ENCODE measurements at regions not wholly inside any gene's neighbourhood (a gene's known extent, or its start where the extent isn't known, plus 50 kb on each side); places are given as distances from the start of the nearest gene placed in this dataset.

GRCh38 chr4:63790377-63790776 is 618.9 kb downstream of the TECRL start:
- Mint-ChIP-seq H3K4me3 (no peak overlapping the region), H3K27me3 (no peaks in the 10 kb centered on the region), H3K9me3 (peaks cover 3% of the 10 kb centered on the region), H3K27ac (no peak overlapping the region), H3K4me1 (ENCODE audit: low read depth) (no peaks in the 10 kb centered on the region), H3K36me3 (ENCODE audit: low read depth) (no peaks in the 10 kb centered on the region)
- TF ChIP-seq CTCF (IDR thresholded peaks at IDR 0.05): no peak
- CTCF ChIA-PET: no interaction called here
- H3K4me3 ChIP-seq (ENCODE audit: low read length): no peak overlapping the region
- no peak overlapping the region for H3K27ac ChIP-seq (ENCODE audit: low read depth in 1 of 2, low read length in 2 of 2)
- intact Hi-C loops (cut with DNase I, micrococcal nuclease): no loop called here
- no peaks in the 10 kb centered on the region for H3K4me1 ChIP-seq (ENCODE audit: insufficient read depth, low read length)
- H3K27me3 ChIP-seq (ENCODE audit: control insufficient read depth in 1 of 2, insufficient read depth in 2 of 2, low read length in 2 of 2): no peaks in the 10 kb centered on the region
- no peak for ATAC-seq (ENCODE audit: poor library complexity)
- no peaks in the 10 kb centered on the region for H3K36me3 ChIP-seq (ENCODE audit: insufficient read depth, low read length)
- H3K9me3 ChIP-seq (ENCODE audit: control insufficient read depth in 1 of 2, insufficient read depth in 1 of 2, low read length in 2 of 2): no peaks in the 10 kb centered on the region
- POLR2A ChIA-PET: no interaction called here
- no peak for DNase-seq

DNA sequence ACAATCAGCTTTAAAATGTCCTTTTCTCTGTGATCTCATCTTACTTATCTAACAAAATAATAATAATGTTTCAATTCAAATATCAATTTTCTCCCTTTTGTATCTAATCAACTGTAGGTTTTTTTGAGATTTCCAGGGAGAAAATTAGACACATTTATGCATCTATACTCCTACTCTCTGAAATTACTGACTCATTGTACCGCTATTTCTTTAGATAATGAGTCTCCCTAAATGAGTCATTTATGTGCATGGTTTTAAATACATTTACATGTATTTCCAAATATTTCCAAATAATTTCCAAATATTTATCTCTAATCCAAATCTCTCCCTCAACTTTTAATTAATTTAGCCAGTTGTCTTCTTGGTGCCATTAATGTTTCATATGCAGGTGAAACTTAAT is 621.0 kb downstream of the TECRL start:
- H3K27ac ChIP-seq (ENCODE audit: low read depth in 1 of 2, low read length in 2 of 2): no peak overlapping the region
- no peaks in the 10 kb centered on the region for H3K36me3 ChIP-seq (ENCODE audit: insufficient read depth, low read length)
- no peaks in the 10 kb centered on the region for H3K9me3 ChIP-seq (ENCODE audit: control insufficient read depth in 1 of 2, insufficient read depth in 1 of 2, low read length in 2 of 2)
- Mint-ChIP-seq H3K36me3 (ENCODE audit: low read depth) (no peaks in the 10 kb centered on the region), H3K9me3 (peaks cover 3% of the 10 kb centered on the region), H3K27ac (no peak overlapping the region), H3K27me3 (no peaks in the 10 kb centered on the region), H3K4me3 (no peak overlapping the region), H3K4me1 (ENCODE audit: low read depth) (no peaks in the 10 kb centered on the region)
- H3K4me1 ChIP-seq (ENCODE audit: insufficient read depth, low read length): no peaks in the 10 kb centered on the region
- intact Hi-C loops (cut with DNase I, micrococcal nuclease): no loop called here
- POLR2A ChIA-PET: no interaction called here
- ATAC-seq (ENCODE audit: poor library complexity): no peak
- DNase-seq: no peak
- H3K4me3 ChIP-seq (ENCODE audit: low read length): no peak overlapping the region
- H3K27me3 ChIP-seq (ENCODE audit: control insufficient read depth in 1 of 2, insufficient read depth in 2 of 2, low read length in 2 of 2): no peaks in the 10 kb centered on the region
- no peak for TF ChIP-seq CTCF (IDR thresholded peaks at IDR 0.05)
- CTCF ChIA-PET: no interaction called here

- ChIA-PET CTCF (no interaction called here), POLR2A (no interaction called here)
- ATAC-seq (ENCODE audit: poor library complexity) (no peak), DNase-seq (no peak)
- H3K9me3 Mint-ChIP-seq: peaks cover 3% of the 10 kb centered on the region
- no peak for TF ChIP-seq CTCF (IDR thresholded peaks at IDR 0.05)
- no peak overlapping the region for H3K27ac ChIP-seq (ENCODE audit: low read depth in 1 of 2, low read length in 2 of 2)
- H3K27me3 ChIP-seq (ENCODE audit: control insufficient read depth in 1 of 2, insufficient read depth in 2 of 2, low read length in 2 of 2): no peaks in the 10 kb centered on the region
- no peak overlapping the region for H3K4me3 Mint-ChIP-seq
- no peaks in the 10 kb centered on the region for H3K4me1 ChIP-seq (ENCODE audit: insufficient read depth, low read length)
- no peaks in the 10 kb centered on the region for H3K36me3 ChIP-seq (ENCODE audit: insufficient read depth, low read length)
- H3K36me3 Mint-ChIP-seq (ENCODE audit: low read depth): no peaks in the 10 kb centered on the region
- H3K4me1 Mint-ChIP-seq (ENCODE audit: low read depth): no peaks in the 10 kb centered on the region
- H3K27ac Mint-ChIP-seq: no peak overlapping the region
- H3K4me3 ChIP-seq (ENCODE audit: low read length): no peak overlapping the region
- no peaks in the 10 kb centered on the region for H3K9me3 ChIP-seq (ENCODE audit: control insufficient read depth in 1 of 2, insufficient read depth in 1 of 2, low read length in 2 of 2)
- H3K27me3 Mint-ChIP-seq: no peaks in the 10 kb centered on the region
- intact Hi-C loops (cut with DNase I, micrococcal nuclease): no loop called here
Observed at GRCh38 chr4:63787326-63787725, 621.9 kb downstream of the TECRL start.

Data from CD4-positive, alpha-beta T cell (primary cell).